Liver (tissue), 3 donors: ENCODE measurements at regions not wholly inside any gene's neighbourhood (a gene's known extent, or its start where the extent isn't known, plus 50 kb on each side); places are given as distances from the start of the nearest gene placed in this dataset.

ENCODE experiments used
- EGR1 ChIP-seq, 2 donors: IDR thresholded peaks; 2 replicates each; pipeline ENCODE4 v1.6.1; 2016 to 2018; ENCODE audit warnings: antibody characterized with exemption in 2 of 2, low read depth in 2 of 2
- FOXA1 ChIP-seq: IDR thresholded peaks from 2 replicates; pipeline ENCODE4 v1.6.1; 2016; ENCODE audit warnings: antibody characterized with exemption
- GABPA ChIP-seq, 2 donors: IDR thresholded peaks in 1 of 2; conservative IDR thresholded peaks in 1 of 2; 2 replicates each; pipeline ENCODE4 v1.6.1; 2016; ENCODE audit warnings: antibody characterized with exemption in 2 of 2, mild to moderate bottlenecking in 1 of 2, moderate library complexity in 1 of 2
- HNF4A ChIP-seq, 2 donors: conservative IDR thresholded peaks; 2 replicates each; pipeline ENCODE4 v1.6.1; 2016; ENCODE audit warnings: antibody characterized with exemption in 2 of 2, mild to moderate bottlenecking in 2 of 2
- JUND ChIP-seq, 2 donors: IDR thresholded peaks; 2 replicates each; pipeline ENCODE4 v1.6.1; 2016; ENCODE audit warnings: antibody characterized with exemption in 2 of 2
- NR2F2 ChIP-seq: IDR thresholded peaks from 2 replicates; pipeline ENCODE4 v1.6.1; 2016; ENCODE audit warnings: antibody characterized with exemption
- RAD21 ChIP-seq, 2 donors: IDR thresholded peaks; 2 replicates each; pipeline ENCODE4 v1.6.1; 2016; ENCODE audit warnings: antibody characterized with exemption in 2 of 2, mild to moderate bottlenecking in 2 of 2
- SP1 ChIP-seq: IDR thresholded peaks from 2 replicates; pipeline ENCODE4 v1.6.1; 2018; ENCODE audit warnings: antibody characterized with exemption, mild to moderate bottlenecking
- TAF1 ChIP-seq: conservative IDR thresholded peaks from 2 replicates; pipeline ENCODE4 v1.6.1; 2016; ENCODE audit warnings: antibody characterized with exemption, mild to moderate bottlenecking
- YY1 ChIP-seq: IDR thresholded peaks from 2 replicates; pipeline ENCODE4 v1.6.1; 2016; ENCODE audit warnings: antibody characterized with exemption, mild to moderate bottlenecking
- TF ChIP-seq, protein P1 (sequence below): IDR thresholded peaks from 2 replicates; pipeline ENCODE4 v1.6.1; 2016; ENCODE audit warnings: antibody characterized with exemption
- TF ChIP-seq, protein P2 (sequence below): fragments of 150-350 bp; IDR thresholded peaks from 2 replicates; pipeline ENCODE4 v1.5.1; 2017; ENCODE audit warnings: improper control_type of control experiment, low read depth, low read length; ENCODE audit not compliant: missing input control
- TF ChIP-seq, protein P3 (sequence below): IDR thresholded peaks from 2 replicates; pipeline ENCODE4 v1.6.1; 2016; ENCODE audit warnings: antibody characterized with exemption, mild to moderate bottlenecking
- TF ChIP-seq, protein P4 (sequence below): IDR thresholded peaks from 2 replicates; pipeline ENCODE4 v1.6.1; 2016; ENCODE audit warnings: antibody characterized with exemption
- donor health status: healthy.
- donor health status: healthy.

DNA sequence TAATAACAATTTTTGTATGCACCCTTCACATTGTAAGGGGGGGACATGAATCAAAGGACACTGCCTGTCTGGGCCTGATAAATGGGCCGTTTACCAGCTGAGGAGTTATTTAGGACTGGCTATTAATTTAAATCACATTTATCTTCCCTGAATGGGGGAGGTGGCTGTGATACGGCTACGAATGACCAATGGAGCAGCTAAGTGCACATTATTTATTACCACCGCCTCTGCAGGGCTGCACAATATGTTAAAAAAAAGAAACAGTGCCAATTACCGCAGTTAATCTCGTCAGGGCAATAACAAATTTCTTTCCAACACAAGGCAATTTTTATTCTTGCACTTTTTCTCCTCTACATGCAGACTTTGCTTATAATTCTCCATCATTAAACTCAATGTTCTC lies 318.4 kb downstream of the IRX2 start:
- TF ChIP-seq TAF1 (no peak), SP1 (no peak), EGR1 (IDR thresholded peaks at IDR 0.05; ENCODE audit: low read depth in 2 of 2) (no peak), RAD21 (IDR thresholded peaks at IDR 0.05) (no peak), YY1 (no peak), NR2F2 (no peak), GABPA (IDR thresholded peaks at IDR 0.05 in 1 of 2, conservative IDR thresholded peaks at IDR 0.05 in 1 of 2) (no peak), FOXA1 (no peak), JUND (IDR thresholded peaks at IDR 0.05) (no peak), HNF4A (conservative IDR thresholded peaks at IDR 0.05) (no peak)
- TF ChIP-seq, protein P1, sequence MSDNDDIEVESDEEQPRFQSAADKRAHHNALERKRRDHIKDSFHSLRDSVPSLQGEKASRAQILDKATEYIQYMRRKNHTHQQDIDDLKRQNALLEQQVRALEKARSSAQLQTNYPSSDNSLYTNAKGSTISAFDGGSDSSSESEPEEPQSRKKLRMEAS, result no peak
- TF ChIP-seq, protein P2, sequence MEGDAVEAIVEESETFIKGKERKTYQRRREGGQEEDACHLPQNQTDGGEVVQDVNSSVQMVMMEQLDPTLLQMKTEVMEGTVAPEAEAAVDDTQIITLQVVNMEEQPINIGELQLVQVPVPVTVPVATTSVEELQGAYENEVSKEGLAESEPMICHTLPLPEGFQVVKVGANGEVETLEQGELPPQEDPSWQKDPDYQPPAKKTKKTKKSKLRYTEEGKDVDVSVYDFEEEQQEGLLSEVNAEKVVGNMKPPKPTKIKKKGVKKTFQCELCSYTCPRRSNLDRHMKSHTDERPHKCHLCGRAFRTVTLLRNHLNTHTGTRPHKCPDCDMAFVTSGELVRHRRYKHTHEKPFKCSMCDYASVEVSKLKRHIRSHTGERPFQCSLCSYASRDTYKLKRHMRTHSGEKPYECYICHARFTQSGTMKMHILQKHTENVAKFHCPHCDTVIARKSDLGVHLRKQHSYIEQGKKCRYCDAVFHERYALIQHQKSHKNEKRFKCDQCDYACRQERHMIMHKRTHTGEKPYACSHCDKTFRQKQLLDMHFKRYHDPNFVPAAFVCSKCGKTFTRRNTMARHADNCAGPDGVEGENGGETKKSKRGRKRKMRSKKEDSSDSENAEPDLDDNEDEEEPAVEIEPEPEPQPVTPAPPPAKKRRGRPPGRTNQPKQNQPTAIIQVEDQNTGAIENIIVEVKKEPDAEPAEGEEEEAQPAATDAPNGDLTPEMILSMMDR, result no peak
- TF ChIP-seq, protein P3, sequence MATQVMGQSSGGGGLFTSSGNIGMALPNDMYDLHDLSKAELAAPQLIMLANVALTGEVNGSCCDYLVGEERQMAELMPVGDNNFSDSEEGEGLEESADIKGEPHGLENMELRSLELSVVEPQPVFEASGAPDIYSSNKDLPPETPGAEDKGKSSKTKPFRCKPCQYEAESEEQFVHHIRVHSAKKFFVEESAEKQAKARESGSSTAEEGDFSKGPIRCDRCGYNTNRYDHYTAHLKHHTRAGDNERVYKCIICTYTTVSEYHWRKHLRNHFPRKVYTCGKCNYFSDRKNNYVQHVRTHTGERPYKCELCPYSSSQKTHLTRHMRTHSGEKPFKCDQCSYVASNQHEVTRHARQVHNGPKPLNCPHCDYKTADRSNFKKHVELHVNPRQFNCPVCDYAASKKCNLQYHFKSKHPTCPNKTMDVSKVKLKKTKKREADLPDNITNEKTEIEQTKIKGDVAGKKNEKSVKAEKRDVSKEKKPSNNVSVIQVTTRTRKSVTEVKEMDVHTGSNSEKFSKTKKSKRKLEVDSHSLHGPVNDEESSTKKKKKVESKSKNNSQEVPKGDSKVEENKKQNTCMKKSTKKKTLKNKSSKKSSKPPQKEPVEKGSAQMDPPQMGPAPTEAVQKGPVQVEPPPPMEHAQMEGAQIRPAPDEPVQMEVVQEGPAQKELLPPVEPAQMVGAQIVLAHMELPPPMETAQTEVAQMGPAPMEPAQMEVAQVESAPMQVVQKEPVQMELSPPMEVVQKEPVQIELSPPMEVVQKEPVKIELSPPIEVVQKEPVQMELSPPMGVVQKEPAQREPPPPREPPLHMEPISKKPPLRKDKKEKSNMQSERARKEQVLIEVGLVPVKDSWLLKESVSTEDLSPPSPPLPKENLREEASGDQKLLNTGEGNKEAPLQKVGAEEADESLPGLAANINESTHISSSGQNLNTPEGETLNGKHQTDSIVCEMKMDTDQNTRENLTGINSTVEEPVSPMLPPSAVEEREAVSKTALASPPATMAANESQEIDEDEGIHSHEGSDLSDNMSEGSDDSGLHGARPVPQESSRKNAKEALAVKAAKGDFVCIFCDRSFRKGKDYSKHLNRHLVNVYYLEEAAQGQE, result no peak
- TF ChIP-seq, protein P4, sequence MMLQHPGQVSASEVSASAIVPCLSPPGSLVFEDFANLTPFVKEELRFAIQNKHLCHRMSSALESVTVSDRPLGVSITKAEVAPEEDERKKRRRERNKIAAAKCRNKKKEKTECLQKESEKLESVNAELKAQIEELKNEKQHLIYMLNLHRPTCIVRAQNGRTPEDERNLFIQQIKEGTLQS, result no peak
